Lung (tissue), 11 donors: ENCODE measurements at regions not wholly inside any gene's neighbourhood (a gene's known extent, or its start where the extent isn't known, plus 50 kb on each side); places are given as distances from the start of the nearest gene placed in this dataset.

Source experiments
- ATAC-seq: fragments of 200-7000 bp; cut with Tn5 transposase; one replicate; pipeline ENCODE4 v1.9.1; 2020; ENCODE audit warnings: moderate number of reproducible peaks; ENCODE audit not compliant: insufficient read depth, low FRiP score
- DNase-seq, 3 donors: peaks; one replicate each; pipeline ENCODE4 v3.0.0-alpha.2; 2013 to 2017
- H3K27ac ChIP-seq, 2 donors: one replicate each; pipeline ENCODE4 v1.5.1; 2013; ENCODE audit warnings: mild to moderate bottlenecking in 2 of 2, moderate library complexity in 2 of 2, control low read depth in 1 of 2, inconsistent platforms in 1 of 2, low read depth in 1 of 2, low read length in 1 of 2
- H3K27me3 ChIP-seq, 3 donors: one replicate each; pipeline ENCODE4 v1.5.1; 2013; ENCODE audit warnings: low read length in 2 of 3; ENCODE audit not compliant: control insufficient read depth in 3 of 3, insufficient read depth in 3 of 3
- H3K36me3 ChIP-seq, 4 donors: one replicate each; pipeline ENCODE4 v1.5.1; 2013; ENCODE audit warnings: low read length in 4 of 4, mild to moderate bottlenecking in 1 of 4, moderate library complexity in 1 of 4; ENCODE audit not compliant: control insufficient read depth in 4 of 4, insufficient read depth in 4 of 4
- H3K4me1 ChIP-seq, 5 donors: one replicate each; pipeline ENCODE4 v1.5.1; 2013; ENCODE audit warnings: low read length in 5 of 5, mild to moderate bottlenecking in 2 of 5, moderate library complexity in 1 of 5; ENCODE audit not compliant: control insufficient read depth in 5 of 5, insufficient read depth in 5 of 5
- H3K4me3 ChIP-seq: one replicate; pipeline ENCODE4 v1.5.1; 2013; ENCODE audit warnings: mild to moderate bottlenecking, control low read depth, moderate library complexity
- H3K9ac ChIP-seq, 2 donors: one replicate each; pipeline ENCODE4 v1.5.1; 2013; ENCODE audit warnings: low read length in 2 of 2, control low read depth in 1 of 2; ENCODE audit not compliant: insufficient read depth in 1 of 2
- H3K9me3 ChIP-seq, 4 donors: one replicate each; pipeline ENCODE4 v1.5.1; 2013; ENCODE audit warnings: low read length in 3 of 4, mild to moderate bottlenecking in 1 of 4, moderate library complexity in 1 of 4; ENCODE audit not compliant: control insufficient read depth in 4 of 4, insufficient read depth in 3 of 4
- CTCF ChIP-seq: IDR thresholded peaks from 2 replicates; pipeline ENCODE4 v1.5.1; 2012; ENCODE audit warnings: mild to moderate bottlenecking; ENCODE audit errors: control extremely low read depth, extremely low read depth
- WGBS, 2 donors: extraction: QIAGEN DNeasy Blood & Tissue Kit; methylation state at CpG; one replicate each; pipeline ENCODE4 v1.1.7; 2013; 5-methylcytosine and 5-hydroxymethylcytosine counted together
- donor health status: control.
- donor health status: control.
- donor health status: Bipolar disorder and iron deficiency.
- donor health status: healthy.
- donor health status: DM: yes; HTN: yes; CAD: no.

DNA sequence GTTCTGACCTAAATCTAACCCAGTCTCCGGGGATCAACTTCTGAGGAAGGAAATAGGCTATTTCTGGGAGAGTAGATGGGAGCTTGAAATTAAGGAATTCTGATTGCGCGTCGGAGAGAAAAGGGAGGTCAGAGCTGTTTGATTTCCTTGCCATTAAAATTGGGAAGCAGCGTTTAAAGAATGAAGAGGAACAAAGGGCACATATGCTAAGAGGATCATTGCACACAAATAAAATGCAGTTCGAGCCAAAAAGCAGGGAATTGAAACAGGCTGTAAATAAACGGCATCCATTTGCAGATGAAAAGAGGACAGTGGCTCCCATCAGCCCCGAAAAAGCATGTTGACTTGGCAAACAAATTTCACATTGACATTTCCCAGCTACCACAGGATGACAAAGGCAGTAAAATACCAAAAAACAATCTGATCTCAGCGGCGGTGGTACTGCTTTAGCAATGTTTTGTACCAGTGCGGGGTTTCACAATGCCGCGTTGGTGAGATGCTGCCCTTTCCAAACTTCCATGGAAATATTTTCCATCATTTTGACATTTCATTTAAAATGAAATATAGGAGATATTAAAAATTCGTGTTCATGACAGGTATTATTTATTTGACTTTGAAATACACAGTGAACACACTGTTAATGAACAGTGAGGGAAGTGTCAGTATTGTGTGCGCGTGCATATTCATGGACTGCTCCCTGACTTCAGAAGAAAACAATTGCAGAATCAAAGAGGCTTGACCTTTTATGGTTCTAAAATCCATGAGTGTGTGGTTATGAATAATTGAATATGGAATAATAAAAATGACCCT lies 108.8 kb downstream of the SQOR start:
- no peak overlapping the region for H3K27ac ChIP-seq
- DNase-seq (no peak), ATAC-seq (no peak)
- no peaks in the 10 kb centered on the region for H3K4me1 ChIP-seq
- peaks cover 0 to 3% (median 0%) of the 10 kb centered on the region in 4 donors for H3K9me3 ChIP-seq
- no peak for TF ChIP-seq CTCF
- no peak overlapping the region for H3K9ac ChIP-seq
- H3K4me3 ChIP-seq, result no peak overlapping the region
- no peaks in the 10 kb centered on the region for H3K36me3 ChIP-seq
- WGBS, 2 donors, result 57 to 63% methylated on average over 16 of the region's 16 CpGs
- H3K27me3 ChIP-seq, result no peaks in the 10 kb centered on the region

DNA sequence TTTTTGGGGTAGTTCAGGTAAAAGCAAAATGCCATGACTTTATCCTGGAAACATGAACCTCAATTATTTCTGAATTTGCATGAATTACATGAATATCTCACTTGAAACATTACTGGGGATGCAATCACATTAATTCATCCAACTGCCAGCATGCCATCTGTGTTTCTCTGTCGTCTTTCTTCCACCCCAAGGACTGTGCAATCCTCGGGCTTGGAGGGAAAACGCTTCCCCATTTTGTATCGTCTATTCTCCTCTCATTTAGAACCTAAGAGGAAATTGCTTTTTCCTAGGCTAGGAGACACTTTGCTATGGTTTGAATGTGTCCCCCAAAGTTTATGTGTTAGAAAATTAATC lies 109.4 kb downstream of the SQOR start:
- DNase-seq, result no peak
- Histone ChIP-seq H3K27me3 (no peaks in the 10 kb centered on the region), H3K4me1 (no peaks in the 10 kb centered on the region), H3K27ac (no peak overlapping the region), H3K9me3 (peaks cover 0 to 3% (median 0%) of the 10 kb centered on the region in 4 donors), H3K36me3 (no peaks in the 10 kb centered on the region), H3K9ac (no peak overlapping the region), H3K4me3 (no peak overlapping the region)
- 40 to 53% methylated on average over 4 of the region's 4 CpGs for WGBS, 2 donors
- ATAC-seq, result no peak
- no peak for TF ChIP-seq CTCF

GRCh38 chr15:45747426-45747825 lies 112.6 kb downstream of the SQOR start:
- no peak for DNase-seq
- H3K36me3 ChIP-seq, result no peaks in the 10 kb centered on the region

More at GRCh38 chr15:45747426-45747825, 112.6 kb downstream of the SQOR start:
- Histone ChIP-seq H3K4me3 (no peak overlapping the region), H3K27ac (no peak overlapping the region), H3K9ac (no peak overlapping the region), H3K9me3 (no peaks in the 10 kb centered on the region), H3K27me3 (no peaks in the 10 kb centered on the region), H3K4me1 (no peaks in the 10 kb centered on the region)
- no peak for ATAC-seq
- 77 to 82% methylated on average over 3 of the region's 3 CpGs for WGBS, 2 donors
- TF ChIP-seq CTCF, result no peak
